ENCODE measurements at regions not wholly inside any gene's neighbourhood (a gene's known extent, or its start where the extent isn't known, plus 50 kb on each side); places are given as distances from the start of the nearest gene placed in this dataset.

- H3K4me1 ChIP-seq (ENCODE audit: control insufficient read depth in 2 of 3, insufficient read depth in 2 of 3, low read depth in 1 of 3, low read length in 3 of 3), result no peaks in the 10 kb centered on the region
- no peaks in the 10 kb centered on the region for H3K9me3 ChIP-seq (ENCODE audit: control insufficient read depth in 2 of 3, insufficient read depth in 1 of 3, low read length in 3 of 3)
- H3K4me3 ChIP-seq (ENCODE audit: low read length in 3 of 3), result no peak overlapping the region
- intact Hi-C loops (cut with DNase I), result no loop called here
- TF ChIP-seq CTCF (IDR thresholded peaks at IDR 0.05; ENCODE audit: borderline replicate concordance, extremely low read depth, insufficient read depth), result no peak
- no peak overlapping the region for H3K27ac ChIP-seq (ENCODE audit: low read depth in 2 of 2, low read length in 2 of 2)
- no peak overlapping the region for H3K9ac ChIP-seq (ENCODE audit: low read length in 3 of 3)
- FAIRE-seq, result no peak
- H3K36me3 ChIP-seq (ENCODE audit: control insufficient read depth in 2 of 3, insufficient read depth in 3 of 3, low read length in 3 of 3), result no peaks in the 10 kb centered on the region
- no peaks in the 10 kb centered on the region for H3K27me3 ChIP-seq (ENCODE audit: control insufficient read depth, insufficient read depth, low read length)
- DNase-seq, result peak in 1 of 5 donors; percentile 29
These were observed 1707.9 kb upstream of the PCDH10 start for GRCh38 chr4:131441004-131441688.

- DNase-seq, result no peak
- Histone ChIP-seq H3K9ac (ENCODE audit: low read length in 3 of 3) (no peak overlapping the region), H3K36me3 (ENCODE audit: control insufficient read depth in 2 of 3, insufficient read depth in 3 of 3, low read length in 3 of 3) (no peaks in the 10 kb centered on the region), H3K27ac (ENCODE audit: low read depth in 2 of 2, low read length in 2 of 2) (no peak overlapping the region), H3K4me3 (ENCODE audit: low read length in 3 of 3) (no peak overlapping the region), H3K4me1 (ENCODE audit: control insufficient read depth in 2 of 3, insufficient read depth in 2 of 3, low read depth in 1 of 3, low read length in 3 of 3) (no peaks in the 10 kb centered on the region), H3K27me3 (ENCODE audit: control insufficient read depth, insufficient read depth, low read length) (no peaks in the 10 kb centered on the region), H3K9me3 (ENCODE audit: control insufficient read depth in 2 of 3, insufficient read depth in 1 of 3, low read length in 3 of 3) (no peaks in the 10 kb centered on the region)
- intact Hi-C loops (cut with DNase I), result no loop called here
- FAIRE-seq, result no peak
- TF ChIP-seq CTCF (IDR thresholded peaks at IDR 0.05; ENCODE audit: borderline replicate concordance, extremely low read depth, insufficient read depth), result no peak
These were observed 1701.2 kb upstream of the PCDH10 start for GRCh38 chr4:131447883-131448282.

GRCh38 chr4:131450572-131451209, 1698.4 kb upstream of the PCDH10 start:
- intact Hi-C loops (cut with DNase I), result no loop called here
- Histone ChIP-seq H3K9ac (ENCODE audit: low read length in 3 of 3) (no peak overlapping the region), H3K4me1 (ENCODE audit: control insufficient read depth in 2 of 3, insufficient read depth in 2 of 3, low read depth in 1 of 3, low read length in 3 of 3) (no peaks in the 10 kb centered on the region), H3K36me3 (ENCODE audit: control insufficient read depth in 2 of 3, insufficient read depth in 3 of 3, low read length in 3 of 3) (no peaks in the 10 kb centered on the region), H3K27ac (ENCODE audit: low read depth in 2 of 2, low read length in 2 of 2) (no peak overlapping the region), H3K9me3 (ENCODE audit: control insufficient read depth in 2 of 3, insufficient read depth in 1 of 3, low read length in 3 of 3) (no peaks in the 10 kb centered on the region), H3K4me3 (ENCODE audit: low read length in 3 of 3) (no peak overlapping the region), H3K27me3 (ENCODE audit: control insufficient read depth, insufficient read depth, low read length) (no peaks in the 10 kb centered on the region)
- DNase-seq (no peak), FAIRE-seq (no peak)
- TF ChIP-seq CTCF (IDR thresholded peaks at IDR 0.05; ENCODE audit: borderline replicate concordance, extremely low read depth, insufficient read depth), result no peak

All from kidney (tissue), 13 donors.